NCI-H2029 (cell line): ENCODE measurements at regions not wholly inside any gene's neighbourhood (a gene's known extent, or its start where the extent isn't known, plus 50 kb on each side); places are given as distances from the start of the nearest gene placed in this dataset.

Experiments
- DNase-seq: peaks from one replicate; lab custom pipeline; 2025; lab: John Stamatoyannopoulos, UW

DNA sequence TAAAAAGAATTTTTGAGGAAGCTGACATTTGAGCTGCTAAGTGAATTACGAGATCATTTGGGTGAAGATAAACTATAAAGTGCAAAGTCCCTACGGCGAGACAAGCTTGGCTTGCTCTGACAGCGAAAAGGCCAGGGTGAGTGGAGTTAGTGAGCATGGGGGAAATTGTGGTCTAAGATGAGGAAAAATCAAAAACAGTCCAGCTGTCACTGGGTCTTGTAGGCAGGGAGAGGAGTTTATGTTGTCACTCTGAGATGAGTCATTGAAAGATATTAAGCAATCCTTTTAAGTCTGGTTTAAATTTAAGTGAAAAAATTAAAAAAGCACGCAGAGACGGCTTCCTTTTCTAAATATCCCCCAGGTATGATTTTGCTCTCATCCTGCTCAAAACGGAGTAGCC, 601.9 kb downstream of the MRPL39 start:
- DNase-seq, result no peak

DNA sequence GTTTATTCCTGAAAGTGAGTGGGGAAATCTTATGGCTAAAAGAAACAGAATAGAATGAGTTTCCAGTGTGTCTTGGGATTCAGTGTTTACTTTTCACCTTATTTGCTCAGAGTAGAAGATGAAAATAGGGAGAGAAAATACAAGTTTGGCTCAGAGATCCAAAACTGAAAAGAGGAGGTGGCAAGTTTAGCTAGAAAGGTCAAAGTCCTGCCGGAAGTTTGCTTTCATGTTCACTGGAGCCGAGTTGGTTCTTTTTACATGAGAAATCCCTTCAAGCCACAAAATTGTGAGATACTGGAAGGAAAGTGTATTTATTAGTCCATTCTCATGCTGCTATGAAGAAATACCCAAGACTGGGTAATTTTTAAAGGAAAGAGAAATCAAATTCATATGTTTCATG, 604.6 kb downstream of the MRPL39 start:
- no peak for DNase-seq

DNA sequence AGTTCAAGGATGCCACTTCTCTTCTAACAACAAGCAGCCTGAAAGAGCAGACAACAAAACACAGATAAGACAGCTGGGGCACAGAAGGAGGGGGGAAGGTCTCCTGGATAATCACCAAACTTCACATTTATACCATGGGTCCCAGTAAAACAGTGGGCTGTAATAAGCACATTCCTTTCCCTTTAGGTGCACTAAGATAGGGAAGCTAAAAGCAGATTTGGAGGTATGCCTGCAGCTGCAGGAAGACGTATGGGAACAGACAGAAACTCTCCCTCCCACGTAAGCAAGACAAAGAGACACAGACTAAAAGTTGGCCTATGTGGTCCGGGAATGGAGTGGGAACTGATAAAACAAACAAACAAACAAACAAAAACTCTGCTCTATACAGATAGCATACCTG, 612.1 kb downstream of the MRPL39 start:
- DNase-seq, result no peak

DNA sequence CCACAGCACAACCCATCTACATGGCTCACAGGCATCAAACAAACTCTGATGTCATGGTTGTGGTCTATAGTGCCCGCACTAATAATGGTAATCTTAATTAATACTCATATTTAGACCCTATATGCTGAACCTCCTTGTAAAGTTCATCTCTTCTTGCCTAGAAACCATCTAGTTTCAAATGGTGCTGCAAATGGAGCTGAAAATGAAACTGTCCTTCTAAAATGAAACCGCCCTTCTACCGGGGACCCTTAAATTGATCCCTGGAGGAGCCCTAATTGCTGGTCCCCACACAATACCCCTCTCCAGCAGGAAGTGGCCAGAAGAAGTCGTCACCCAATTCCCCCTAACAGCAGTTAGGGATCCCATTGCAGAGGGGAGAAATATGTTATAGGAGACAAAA, 612.6 kb downstream of the MRPL39 start:
- DNase-seq, result no peak

DNA sequence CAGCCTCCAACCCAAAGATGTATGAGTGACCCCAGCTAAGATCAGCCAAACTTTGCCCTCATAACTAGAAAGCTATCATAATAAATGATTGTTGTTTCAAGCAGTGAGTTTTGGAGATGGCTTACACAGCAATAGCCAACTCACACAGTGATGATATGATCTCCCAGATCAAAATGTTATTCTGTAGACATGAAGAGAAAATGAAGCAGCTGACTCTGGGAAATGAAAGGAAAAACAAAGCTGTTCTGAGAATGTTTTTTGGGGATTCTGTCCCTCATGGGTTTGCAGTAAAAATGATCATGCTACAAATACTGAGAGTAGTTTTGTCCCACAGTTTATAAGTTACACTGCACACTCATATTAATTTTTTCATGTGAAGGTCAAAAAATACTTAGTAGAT, 617.8 kb downstream of the MRPL39 start:
- no peak for DNase-seq

DNA sequence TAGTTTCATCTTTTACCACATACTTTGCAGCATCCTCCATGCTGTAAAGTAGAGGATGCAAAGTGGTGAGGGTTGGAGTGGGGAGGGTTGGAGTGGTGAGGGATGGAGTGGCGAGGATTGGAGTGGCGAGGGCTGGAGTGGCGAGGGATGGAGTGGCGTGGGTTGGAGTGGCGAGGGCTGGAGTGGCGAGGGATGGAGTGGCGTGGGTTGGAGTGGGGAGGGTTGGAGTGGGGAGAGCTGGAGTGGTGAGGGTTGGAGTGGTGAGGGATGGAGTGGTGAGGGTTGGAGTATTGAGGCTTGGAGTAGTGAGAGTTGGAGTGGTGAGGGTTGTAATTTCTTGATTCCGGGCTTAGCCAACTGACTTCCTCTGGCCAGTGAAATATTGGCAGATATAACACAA, 618.3 kb downstream of the MRPL39 start:
- DNase-seq, result no peak

DNA sequence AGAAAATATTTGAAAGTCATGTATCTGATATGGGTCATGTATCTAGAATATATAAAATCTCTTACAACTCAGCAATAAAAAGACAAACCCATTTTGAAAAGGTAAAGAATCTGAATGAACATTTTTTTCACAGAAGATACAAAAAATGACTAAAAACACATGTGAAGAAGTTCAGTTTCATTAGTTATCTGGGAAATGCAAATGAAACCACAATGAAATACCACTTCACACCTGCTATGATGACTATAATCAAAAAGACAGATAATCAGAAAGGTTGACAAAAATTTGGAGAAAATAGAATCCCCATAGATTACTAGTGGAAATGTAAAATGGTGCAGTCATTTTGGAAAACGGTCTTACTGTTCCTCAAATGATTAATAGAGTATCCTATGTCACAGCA, 631.0 kb downstream of the MRPL39 start:
- no peak for DNase-seq

DNA sequence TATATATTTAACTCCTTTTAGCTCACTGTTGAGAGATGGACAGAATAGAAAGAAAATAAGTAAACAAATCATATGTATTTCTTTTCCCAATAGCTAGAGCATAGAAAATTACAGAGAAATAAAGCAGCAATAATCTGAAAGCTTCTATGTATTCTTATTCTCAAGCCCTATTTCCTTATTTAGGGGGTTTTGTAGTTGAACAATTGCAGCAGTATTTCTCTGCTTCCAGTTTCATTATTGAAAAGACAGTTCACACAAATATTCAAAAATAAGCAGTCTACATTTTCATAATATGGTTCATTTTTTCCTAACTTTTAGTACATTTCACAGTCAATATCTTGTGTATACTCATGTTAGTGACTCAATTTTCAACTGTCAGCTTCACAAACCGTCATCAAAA, 638.2 kb downstream of the MRPL39 start:
- no peak for DNase-seq

DNA sequence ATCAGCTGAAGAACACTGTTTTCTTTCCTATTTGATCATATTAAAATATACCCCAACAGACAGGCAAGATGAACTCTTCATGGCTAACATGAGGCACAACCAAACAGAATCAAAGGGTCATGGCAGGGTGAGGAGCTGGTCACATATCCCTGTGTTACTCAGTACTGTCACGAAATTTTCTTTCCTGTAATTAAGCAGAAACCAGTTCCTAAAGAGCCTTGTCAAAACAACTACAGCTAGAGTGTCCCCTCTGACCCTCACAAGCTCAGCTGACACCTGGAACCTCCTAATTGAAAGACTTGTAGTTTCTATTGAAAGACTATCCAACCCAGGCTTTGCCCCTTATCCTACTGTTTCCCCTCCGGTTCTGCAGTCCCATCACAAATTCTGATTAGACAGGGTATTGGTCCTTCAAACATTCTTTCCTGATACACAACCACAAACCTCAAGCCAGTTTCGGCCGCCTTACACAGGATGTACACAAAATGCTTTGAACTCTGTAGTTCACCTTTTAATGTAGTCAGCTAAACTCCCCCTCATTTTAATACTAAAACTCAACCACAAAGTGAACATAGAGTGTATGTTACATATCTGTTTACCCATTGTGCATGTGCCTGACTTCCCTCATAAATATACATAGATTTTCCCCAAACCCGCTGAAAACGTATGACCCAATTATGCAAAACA, 651.9 kb downstream of the MRPL39 start:
- DNase-seq, result no peak

DNA sequence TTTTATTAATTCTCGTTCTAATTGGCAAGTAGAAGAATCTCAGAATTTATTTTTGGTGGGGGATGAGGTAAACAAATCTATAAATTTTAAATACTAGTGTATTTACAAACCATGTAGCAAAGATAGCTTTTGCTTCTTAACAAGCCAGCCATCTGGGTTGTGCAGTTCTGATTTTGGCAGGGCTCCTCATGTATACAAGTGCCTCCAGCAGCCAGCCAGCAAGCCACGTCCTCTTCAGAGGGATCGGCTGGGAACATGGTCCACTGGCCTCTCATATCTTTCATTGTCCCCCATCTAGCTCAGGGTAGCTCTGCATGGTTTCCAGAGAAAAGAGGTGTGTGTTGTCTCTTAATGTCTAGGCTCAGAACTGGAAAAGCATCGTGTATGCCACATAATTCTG, 659.1 kb downstream of the MRPL39 start:
- DNase-seq, result no peak

DNA sequence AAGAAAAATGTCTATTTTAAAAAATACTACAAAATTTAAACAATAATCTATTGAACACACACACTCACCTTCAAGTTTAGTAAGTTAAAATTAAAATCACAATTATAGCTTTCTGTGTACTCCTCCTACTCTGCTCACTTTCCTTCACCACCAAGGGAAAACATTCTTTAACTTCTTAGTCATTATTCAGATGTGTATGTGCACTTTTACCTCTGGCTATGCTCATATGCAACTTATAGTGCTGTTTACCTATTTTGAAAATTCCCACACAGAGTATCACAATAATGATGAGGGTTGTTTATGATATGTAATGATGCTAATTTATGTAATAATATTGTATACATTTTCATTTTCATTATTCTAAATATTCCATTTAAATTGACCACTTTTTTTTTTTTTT, 661.4 kb downstream of the MRPL39 start:
- no peak for DNase-seq

DNA sequence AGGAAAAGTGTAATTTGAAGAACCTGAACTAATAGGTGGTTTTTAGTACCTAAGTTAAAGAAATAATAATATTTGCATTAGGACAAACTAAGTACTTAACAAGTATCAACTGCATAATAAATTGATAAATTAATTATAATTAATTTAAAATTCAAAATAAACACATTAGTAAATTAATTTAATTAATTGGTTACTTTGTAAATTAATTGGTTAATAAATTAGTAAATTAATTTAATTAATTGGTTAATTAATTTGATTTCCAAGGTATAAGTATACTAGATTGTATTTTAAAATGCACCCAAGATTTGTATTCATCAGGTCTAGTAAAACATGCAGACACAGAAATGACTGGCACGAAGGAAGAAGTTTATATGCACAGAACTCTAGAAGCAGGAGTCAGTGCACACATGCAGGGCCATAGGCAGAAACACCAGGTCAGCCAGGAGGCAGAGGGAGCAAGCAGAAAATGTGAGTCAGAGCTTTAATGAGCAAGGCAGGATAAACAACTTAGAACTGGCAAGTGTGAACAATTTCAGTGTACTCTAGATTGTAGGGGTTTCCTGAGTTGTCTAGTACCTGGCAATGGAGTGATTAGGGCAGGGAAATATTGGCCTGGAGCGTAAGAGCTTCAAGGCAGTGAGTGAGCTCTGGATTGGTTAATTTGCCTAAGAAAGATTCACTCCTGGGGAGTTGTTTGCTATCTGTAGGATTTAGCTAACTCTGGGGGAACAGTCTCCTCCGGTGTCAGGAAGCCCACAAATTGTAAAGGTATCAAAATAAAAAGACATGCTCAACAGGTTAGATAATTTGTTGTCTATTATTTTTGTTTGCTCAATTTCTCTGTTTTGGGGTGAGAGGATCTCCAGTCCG, 665.7 kb downstream of the MRPL39 start:
- no peak for DNase-seq

DNA sequence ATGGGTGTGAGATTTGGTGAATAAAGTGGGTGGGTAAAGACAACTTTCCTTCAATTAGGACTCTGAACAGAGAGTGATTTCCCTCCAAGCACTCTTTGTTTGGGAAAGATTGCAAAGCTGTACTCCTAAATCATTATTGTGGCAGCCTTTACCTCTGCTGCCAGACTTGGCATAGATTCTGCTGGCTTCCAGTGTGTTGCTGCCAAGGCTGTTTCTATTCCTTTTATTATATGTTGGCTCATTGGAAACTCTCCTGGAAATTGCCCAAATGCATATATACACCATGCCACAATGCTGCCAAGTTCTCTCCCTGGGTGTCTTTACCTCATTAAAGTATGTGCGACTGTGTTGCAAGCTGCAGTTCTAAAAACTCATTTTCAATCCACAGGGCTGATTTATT, 668.0 kb downstream of the MRPL39 start:
- no peak for DNase-seq

DNA sequence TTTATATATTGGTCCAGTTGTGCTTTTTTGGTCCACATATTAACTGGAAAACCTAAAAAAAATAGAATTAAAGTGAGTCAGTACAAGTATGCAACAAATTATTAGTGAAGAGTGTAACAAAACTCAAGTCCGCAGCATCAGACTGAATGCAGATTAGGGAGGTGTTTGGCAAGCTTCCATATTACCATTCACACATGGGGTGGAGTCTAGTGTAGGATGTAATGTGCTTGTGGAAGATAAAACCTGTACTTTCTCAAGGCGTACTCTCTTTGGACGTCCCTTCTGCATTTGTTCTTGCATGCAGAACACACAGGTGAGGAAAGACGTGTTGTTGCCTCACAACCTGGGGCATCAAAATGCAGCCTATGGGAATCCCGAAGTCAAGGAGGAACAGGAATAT, 668.7 kb downstream of the MRPL39 start:
- no peak for DNase-seq

DNA sequence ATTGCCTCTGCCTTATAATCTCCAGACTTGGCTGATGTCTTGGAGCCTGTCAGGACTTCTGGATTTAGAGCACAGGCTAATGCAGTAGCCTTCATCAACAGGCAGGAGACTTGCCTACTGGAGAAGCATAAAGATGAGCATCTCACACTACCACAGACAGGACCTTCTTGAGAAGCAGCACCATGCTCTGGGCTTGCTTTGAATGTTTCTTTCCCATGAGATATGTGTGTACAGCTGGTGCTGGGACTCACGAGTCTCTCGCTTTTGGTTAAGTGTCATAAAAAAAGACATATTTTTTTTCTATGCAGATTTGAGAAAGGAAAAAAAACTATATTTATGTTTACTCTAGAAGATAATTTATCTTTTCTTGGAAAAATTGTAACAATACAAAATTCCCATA, 671.3 kb downstream of the MRPL39 start:
- no peak for DNase-seq

DNA sequence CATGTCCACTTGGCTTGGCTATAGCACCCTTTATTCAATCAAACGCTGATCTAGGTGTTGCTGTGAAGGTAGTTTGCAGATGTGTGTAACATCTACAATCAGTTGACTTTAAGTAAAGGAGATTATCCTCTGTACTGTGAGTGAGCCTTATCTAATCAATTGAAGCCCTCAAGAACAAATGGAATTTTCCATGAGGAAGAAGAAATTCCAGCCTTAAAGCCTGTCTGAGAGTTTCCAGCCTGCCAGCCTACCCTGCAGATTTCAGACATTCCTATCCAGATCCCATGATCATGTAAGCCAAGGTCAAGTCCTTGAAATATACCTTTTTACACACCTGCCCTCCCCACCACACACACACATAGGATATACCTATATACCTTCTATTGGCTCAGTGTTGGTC, 696.7 kb downstream of the MRPL39 start:
- DNase-seq, result no peak

DNA sequence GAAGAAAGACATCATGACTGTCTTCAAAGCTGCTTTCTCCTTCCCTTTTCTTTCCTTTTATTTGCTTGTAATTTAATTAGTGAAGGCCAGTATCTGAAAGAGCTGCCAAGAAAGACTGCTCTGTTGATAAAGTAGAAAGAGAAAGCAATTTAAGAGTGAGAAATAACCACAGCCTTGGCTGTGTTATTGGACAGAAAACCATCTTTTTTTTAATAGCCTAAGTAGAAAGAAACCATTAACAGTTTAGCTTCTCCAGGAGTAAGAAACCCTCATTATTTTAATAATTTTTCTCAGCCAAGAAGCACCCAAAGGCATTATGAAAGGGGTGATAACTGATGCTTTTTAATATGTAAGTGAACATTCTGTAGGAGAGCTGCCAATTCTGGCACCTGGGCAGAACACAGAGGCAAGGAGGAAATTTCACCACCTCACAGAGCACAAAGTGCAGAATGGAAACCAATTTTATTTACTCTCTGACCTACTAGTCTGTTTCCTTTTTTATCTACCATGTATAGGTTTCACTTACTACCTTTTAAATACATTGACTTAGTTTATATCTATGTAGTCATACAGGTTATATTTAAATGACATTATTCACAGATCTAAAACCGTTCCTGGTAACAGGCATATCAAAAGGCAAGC, 703.2 kb downstream of the MRPL39 start:
- DNase-seq, result no peak

DNA sequence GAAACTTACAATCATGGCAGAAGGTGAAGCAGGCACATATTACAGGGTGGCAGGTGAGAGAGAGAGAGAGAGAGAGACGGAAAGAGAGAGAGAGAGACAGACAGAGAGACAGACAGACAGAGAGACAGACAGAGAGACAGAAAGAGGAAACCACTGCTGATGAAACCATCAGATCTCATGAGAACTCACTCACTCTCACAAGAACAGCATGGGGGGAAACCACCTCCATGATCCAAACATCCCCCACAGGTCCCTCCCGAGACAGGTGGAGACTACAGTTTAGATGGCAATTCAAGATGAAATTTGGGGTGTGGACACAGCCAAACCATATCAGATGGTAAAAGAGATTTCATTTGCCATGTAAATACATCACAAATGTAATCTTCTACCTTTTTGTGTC, 708.1 kb downstream of the MRPL39 start:
- no peak for DNase-seq

DNA sequence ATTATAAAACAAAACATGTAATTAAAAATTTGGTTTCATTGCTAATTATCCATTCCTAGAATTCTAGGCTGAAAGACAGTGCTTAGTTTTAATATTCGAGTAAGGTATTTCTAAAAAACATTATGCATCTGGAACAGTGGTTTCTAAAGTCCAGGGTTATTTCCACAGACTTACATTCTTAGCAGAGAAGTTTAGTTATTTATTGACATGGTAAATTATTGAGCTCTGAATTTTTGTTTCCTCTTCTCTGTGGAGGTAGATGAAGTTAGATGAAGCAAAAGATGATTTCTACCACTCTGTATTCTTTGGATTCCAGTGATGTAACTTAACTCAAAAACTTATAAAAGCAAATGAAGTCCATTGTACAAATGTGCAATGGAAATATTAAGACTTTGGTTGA, 709.4 kb downstream of the MRPL39 start:
- DNase-seq, result no peak

DNA sequence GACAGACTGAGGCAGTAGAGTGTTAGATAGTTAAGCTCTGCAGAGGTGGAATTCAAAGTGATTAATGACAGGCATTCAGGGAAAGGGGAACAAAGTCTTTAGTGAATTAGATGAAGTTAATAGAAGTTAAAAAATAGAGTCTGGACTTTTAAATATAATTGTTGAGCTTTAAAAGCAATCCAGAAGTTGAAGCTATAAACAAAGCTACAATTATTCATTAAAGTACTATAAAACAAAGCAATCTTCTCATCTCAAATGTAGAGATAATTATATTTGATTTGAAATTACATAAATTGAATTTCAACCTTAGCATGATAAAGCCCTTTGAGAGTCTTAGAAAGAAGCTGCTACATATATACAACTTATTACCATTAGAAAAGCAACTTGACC, 710.6 kb downstream of the MRPL39 start:
- DNase-seq, result no peak

DNA sequence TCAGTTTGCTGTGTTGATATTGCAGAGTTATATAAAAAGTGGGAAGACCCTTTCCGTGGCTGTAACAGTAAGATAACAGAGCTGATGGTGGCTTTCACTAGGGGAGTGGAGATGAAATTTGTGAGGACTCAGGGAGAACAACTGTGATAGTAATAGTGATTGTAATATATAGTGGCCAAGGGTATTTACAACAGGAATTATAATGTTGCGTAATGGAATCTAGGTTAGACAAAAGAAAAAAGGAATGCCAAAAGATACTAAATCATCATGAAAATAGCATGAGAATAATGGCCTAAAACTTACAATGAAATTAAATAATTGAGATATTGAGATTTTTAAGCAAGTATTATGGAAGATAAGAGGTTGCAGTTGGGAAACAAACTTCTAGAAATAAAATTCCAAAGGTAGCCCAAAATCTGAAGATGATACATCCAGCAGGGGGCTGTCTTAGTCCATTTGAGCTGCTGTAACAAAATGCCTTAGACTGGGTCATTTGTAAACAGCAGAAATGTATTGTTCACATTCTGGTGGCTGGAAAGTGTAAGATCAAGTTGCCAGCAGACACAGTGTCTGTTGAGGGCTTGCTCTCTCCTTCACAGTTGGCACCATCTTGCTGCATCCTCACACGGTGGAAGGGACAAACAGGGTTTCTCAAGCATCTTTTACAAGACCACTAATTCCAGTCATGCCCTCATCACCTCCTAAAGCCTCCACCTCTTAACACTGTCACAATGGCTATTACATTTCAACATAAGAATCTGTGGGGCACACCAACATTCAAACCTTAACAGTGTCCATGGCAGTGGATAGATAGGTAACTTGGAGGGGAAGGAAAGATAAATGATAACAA, 711.2 kb downstream of the MRPL39 start:
- no peak for DNase-seq

DNA sequence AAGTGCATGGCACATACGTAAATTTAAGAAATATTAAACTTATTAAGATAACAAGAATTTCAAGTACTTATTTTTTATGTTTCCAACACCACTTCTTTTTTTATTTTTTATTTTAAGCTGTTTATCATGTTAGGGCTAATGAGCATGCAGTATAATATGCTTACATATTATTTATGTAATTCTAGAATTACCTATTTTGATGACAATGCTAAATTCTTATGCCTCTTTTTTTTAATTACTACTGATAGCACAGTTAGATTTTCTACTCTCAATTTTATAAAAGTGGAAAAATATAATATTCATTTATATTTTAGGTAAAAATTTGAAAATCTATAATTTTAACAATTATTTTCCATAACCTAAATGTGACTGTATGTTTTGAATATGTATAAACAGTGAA, 713.0 kb downstream of the MRPL39 start:
- no peak for DNase-seq
